ENCODE measurements at regions not wholly inside any gene's neighbourhood (a gene's known extent, or its start where the extent isn't known, plus 50 kb on each side); places are given as distances from the start of the nearest gene placed in this dataset.
"Not testable (repeated sequence)": the region's sequence is repeated elsewhere in the genome, so short reads cannot be mapped to it uniquely, and the experiment has no call there.

DNA sequence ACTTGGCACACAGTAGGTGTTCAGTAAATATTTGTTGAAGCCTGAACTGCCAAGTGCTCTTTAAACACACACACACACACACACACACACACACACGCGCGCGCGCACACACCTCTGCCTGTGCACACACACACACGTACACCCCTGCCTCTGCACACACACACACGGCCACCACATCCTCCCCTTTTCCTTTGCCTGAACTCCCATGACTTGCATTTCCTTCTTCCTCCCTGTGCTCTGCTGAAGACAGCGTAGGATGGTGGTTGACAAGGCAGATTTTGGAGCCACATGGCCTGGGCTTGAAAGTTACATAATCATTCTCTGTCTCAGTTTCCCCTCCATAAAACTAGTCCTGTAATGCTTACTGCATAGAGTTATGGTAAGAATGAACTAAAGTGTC lies 712.3 kb downstream of the PTPRU start:
- no peak for DNase-seq

DNA sequence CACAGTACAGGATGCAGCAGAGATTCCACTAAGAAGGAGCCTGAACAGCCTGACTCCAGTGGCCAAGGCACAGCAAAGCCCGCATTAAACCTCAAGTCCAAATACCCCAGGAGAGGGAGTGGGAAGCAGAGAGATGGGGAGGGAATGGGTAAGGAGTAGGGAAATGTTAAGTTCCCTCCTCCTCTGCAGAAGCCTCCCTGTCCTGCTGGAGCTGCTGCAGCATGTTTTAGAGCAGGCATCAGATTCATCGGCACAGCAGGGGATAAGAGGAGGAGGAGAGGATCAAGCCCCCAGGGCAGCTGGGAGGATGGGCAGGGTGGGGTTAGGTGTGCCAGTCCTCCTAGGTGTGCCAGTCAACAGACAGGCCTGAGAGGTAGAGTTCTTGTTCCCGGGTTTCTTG lies 709.7 kb downstream of the PTPRU start:
- no peak for DNase-seq

- DNase-seq, result no peak
Observed at GRCh38 chr1:29945426-29945825, 709.1 kb downstream of the PTPRU start.

- no peak for DNase-seq
Observed at GRCh38 chr1:29944253-29944905, 708.1 kb downstream of the PTPRU start.

- DNase-seq, result no peak
Observed at GRCh38 chr1:29943034-29943433, 706.7 kb downstream of the PTPRU start.

GRCh38 chr1:29939079-29939478 lies 702.8 kb downstream of the PTPRU start:
- no peak for DNase-seq

DNA sequence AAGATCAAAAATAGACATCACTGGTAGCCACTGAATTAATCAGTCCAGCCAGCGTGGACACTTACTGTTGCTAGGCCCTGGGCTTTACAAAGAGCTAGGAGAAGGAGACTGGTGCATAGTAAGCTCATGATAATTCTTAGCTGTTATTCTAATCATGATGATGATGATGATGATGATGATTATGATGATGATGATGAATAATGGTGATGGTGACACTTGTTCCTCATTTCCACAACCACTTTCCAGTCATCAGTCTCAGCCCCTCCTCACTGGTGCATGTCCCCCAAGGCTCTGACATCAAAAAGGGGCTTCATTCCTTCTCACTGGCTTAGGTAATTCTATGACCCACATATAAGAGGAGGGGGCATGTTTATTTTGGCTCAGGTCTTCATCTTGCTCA lies 701.0 kb downstream of the PTPRU start:
- no peak for DNase-seq

GRCh38 chr1:29936031-29936544 lies 699.8 kb downstream of the PTPRU start:
- no peak for DNase-seq

- DNase-seq, result no peak
Observed at GRCh38 chr1:29934255-29934772, 698.0 kb downstream of the PTPRU start.

GRCh38 chr1:29933067-29933466 lies 696.7 kb downstream of the PTPRU start:
- DNase-seq, result peak; percentile 78

DNA sequence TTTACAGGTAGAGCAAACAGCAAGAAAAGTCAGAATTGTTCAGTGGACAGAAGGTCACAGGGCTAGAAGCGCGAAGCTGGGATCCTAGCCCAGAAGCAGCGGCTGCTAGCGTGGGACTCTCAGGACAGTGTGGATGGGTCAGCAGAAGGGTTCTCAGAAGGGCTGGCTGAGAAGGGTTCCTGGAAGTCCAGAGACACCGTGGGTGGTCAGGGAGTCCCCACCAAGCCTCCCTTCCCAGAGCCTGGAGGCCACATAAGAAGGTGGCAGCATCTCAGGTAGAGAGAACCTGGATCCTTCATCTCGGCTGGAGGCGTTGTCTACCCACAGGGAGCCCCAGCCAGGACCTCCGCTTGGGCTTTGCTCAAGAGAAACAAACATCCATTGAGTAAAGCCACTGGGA lies 696.3 kb downstream of the PTPRU start:
- no peak for DNase-seq

GRCh38 chr1:29931477-29932175 lies 695.3 kb downstream of the PTPRU start:
- no peak for DNase-seq

GRCh38 chr1:29925058-29925457 lies 688.7 kb downstream of the PTPRU start:
- no peak for DNase-seq

GRCh38 chr1:29924017-29924431 lies 687.7 kb downstream of the PTPRU start:
- DNase-seq, result no peak

DNA sequence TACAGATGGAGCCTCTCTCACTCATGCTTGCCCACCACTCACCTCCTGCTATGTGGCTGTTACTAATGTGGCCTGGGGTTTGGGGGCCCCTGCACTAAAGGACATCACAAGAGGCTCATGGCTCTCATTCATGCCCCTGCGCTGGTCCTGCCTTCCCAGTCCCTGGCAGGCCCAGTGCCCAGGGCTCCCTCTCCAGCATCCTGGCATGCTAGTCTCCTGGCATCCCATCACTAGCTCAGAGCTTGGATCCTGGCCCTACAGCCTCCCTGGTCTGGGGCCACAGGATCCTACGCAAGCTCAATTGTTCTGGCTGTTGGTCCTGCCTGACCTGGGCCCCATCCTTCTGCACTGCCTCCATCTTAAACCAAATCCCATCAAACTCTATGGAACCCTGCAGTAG lies 685.4 kb downstream of the PTPRU start:
- no peak for DNase-seq

DNA sequence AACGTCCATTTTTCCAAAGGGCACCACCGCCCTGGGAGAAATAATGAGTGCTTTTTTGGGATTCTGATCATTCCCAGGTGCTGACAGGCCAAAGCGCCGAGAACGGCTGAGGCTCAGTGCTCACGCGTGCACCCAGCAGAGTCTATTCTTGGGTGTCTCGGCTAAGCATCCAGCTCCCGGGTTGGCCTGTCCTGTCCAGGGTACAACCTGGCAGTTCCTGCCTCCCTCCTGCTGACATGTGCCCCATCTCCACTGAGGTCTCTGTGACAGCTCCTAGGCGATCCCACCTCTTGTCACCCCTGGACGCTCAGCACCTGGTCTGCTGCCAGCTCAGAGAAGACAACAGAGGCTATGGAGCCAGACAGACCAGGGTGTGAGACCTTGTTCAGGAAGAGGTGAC lies 684.5 kb downstream of the PTPRU start:
- DNase-seq, result no peak

- DNase-seq, result no peak
Observed at GRCh38 chr1:29920316-29920715, 684.0 kb downstream of the PTPRU start.

- not testable (repeated sequence) for DNase-seq
Observed at GRCh38 chr1:29919041-29919440, 682.7 kb downstream of the PTPRU start.

DNA sequence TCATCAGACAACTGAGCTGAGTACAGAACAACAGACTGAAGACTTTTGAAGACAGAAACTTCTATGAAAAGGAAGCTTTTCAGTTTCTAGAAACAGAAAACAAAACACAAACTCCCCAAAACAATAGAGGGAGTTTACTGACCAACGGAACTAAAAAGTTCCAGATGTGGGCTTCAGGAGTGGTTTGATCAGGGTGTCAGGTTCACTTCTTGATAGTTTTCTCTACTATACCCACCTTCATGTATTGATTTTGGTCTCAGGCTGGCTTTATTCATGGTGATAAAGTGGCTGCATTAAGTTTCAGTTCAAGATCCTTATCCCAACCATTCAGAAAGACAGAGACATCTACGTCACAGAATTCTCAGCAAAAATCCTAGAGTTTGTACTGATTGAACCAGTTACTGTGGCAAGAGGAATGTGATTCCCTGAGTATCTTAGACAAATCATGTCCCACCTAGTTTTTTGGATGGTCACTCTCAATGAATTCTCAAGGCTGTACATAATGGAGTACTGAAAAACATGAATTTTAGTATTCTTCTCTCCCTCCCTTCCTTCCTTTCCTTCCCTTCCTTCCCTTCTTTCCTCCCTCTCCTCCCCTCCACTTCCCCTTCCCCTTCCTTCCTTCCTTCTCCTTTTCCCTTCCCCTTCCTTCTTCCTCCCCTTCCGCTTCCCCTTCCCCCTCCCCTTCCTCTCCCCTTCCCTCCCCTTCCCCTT lies 680.5 kb downstream of the PTPRU start:
- DNase-seq, result no peak

- no peak for DNase-seq
Observed at GRCh38 chr1:29914936-29915335, 678.6 kb downstream of the PTPRU start.

GRCh38 chr1:29912425-29912824 lies 676.1 kb downstream of the PTPRU start:
- DNase-seq, result no peak

DNA sequence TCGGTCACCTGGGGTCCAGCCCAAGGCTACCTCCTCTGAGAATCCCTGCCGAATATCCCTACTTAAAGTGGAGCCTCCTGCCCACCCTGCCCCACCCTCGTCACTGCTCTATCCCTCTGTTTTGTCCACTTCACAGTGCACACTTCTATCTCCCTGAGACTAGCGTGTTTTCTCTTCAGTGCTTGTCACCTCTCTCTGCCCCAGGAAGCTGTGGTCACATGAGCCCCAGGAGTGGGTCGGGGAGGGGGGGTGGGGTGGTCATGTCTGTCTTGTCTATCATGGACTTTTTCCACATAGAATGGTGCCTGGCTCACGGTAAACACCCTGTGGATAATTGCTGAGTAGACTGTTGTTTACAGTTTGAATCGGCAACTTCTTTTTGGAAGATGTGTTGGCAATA lies 673.6 kb downstream of the PTPRU start:
- DNase-seq, result no peak

DNA sequence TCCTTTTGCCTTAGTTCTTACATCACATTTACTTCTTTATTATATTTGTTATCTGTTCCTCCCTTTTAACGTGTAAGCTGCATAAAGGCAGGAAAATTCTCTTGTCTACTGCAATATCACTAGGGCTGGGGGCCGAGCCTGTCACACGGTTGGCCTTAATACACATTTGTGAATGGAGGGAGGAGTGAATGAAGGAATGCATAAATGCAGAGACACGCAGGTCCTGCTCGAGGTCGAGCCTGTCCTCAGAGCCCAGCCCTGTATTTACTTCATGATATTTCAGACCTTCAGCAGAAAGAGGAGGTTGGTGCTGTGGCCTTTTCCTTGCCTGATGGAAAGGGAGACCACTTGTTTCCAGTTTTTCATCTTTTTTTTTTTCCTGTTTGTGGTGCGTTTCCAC lies 671.3 kb downstream of the PTPRU start:
- DNase-seq, result no peak

- no peak for DNase-seq
Observed at GRCh38 chr1:29906927-29907326, 670.6 kb downstream of the PTPRU start.
